Ishikawa (cell line): ENCODE measurements at regions not wholly inside any gene's neighbourhood (a gene's known extent, or its start where the extent isn't known, plus 50 kb on each side); places are given as distances from the start of the nearest gene placed in this dataset.

ENCODE experiments used
- CEBPB ChIP-seq: IDR thresholded peaks from 2 replicates; pipeline ENCODE4 v1.6.1; 2012
- CREB1 ChIP-seq: IDR thresholded peaks from 2 replicates; pipeline ENCODE4 v1.6.1; 2012; ENCODE audit warnings: low read depth
- EGR1 ChIP-seq: IDR thresholded peaks from 2 replicates; pipeline ENCODE4 v1.6.1; 2012
- EP300 ChIP-seq: IDR thresholded peaks from 2 replicates; pipeline ENCODE4 v1.6.1; 2012; ENCODE audit warnings: borderline replicate concordance
- FOXM1 ChIP-seq: IDR thresholded peaks from 2 replicates; pipeline ENCODE4 v1.6.1; 2012; ENCODE audit warnings: low read depth, borderline replicate concordance
- MAX ChIP-seq: IDR thresholded peaks from 2 replicates; pipeline ENCODE4 v1.6.1; 2012
- NFIC ChIP-seq: IDR thresholded peaks from 2 replicates; pipeline ENCODE4 v1.6.1; 2012
- RAD21 ChIP-seq: IDR thresholded peaks from 2 replicates; pipeline ENCODE4 v1.6.1; 2012; ENCODE audit warnings: low read depth
- REST ChIP-seq: IDR thresholded peaks from 2 replicates; pipeline ENCODE4 v1.6.1; 2012; ENCODE audit warnings: low read depth, mild to moderate bottlenecking
- TAF1 ChIP-seq: IDR thresholded peaks from 2 replicates; pipeline ENCODE4 v1.6.1; 2012; ENCODE audit warnings: low read depth, mild to moderate bottlenecking
- TCF12 ChIP-seq: IDR thresholded peaks from 2 replicates; pipeline ENCODE4 v1.6.1; 2012; ENCODE audit warnings: low read depth
- TEAD4 ChIP-seq: IDR thresholded peaks from 2 replicates; pipeline ENCODE4 v1.6.1; 2012
- USF1 ChIP-seq: IDR thresholded peaks from 2 replicates; pipeline ENCODE4 v1.6.1; 2012
- YY1 ChIP-seq: IDR thresholded peaks from 2 replicates; pipeline ENCODE4 v1.6.1; 2012; ENCODE audit warnings: low read depth
- ZBTB7A ChIP-seq: IDR thresholded peaks from 2 replicates; pipeline ENCODE4 v1.6.1; 2012; ENCODE audit warnings: low read depth

- TF ChIP-seq MAX (no peak), USF1 (no peak), RAD21 (no peak), TAF1 (no peak), NFIC (no peak), REST (no peak), TEAD4 (no peak), CEBPB (no peak), TCF12 (no peak), YY1 (no peak), EGR1 (no peak), ZBTB7A (no peak), FOXM1 (no peak), EP300 (no peak), CREB1 (no peak)
These were observed 220.5 kb downstream of the TM9SF2 start for GRCh38 chr13:99721606-99722337.

GRCh38 chr13:99717959-99718674, 216.8 kb downstream of the TM9SF2 start:
- TF ChIP-seq RAD21 = no peak
- no peak for TF ChIP-seq CREB1
- no peak for TF ChIP-seq CEBPB
- TF ChIP-seq MAX = no peak
- no peak for TF ChIP-seq EP300
- no peak for TF ChIP-seq TCF12
- TF ChIP-seq YY1 = no peak
- TF ChIP-seq REST = no peak
- no peak for TF ChIP-seq NFIC
- TF ChIP-seq TEAD4 = no peak
- no peak for TF ChIP-seq TAF1
- no peak for TF ChIP-seq EGR1
- TF ChIP-seq USF1 = no peak
- no peak for TF ChIP-seq FOXM1
- no peak for TF ChIP-seq ZBTB7A

GRCh38 chr13:99709134-99709533, 207.9 kb downstream of the TM9SF2 start:
- no peak for TF ChIP-seq CREB1
- no peak for TF ChIP-seq YY1
- TF ChIP-seq TEAD4 = no peak
- TF ChIP-seq EP300 = no peak
- TF ChIP-seq NFIC = no peak
- no peak for TF ChIP-seq ZBTB7A
- no peak for TF ChIP-seq REST
- no peak for TF ChIP-seq CEBPB
- TF ChIP-seq TCF12 = no peak
- TF ChIP-seq FOXM1 = no peak
- TF ChIP-seq RAD21 = no peak
- TF ChIP-seq EGR1 = no peak
- no peak for TF ChIP-seq USF1
- TF ChIP-seq TAF1 = no peak
- TF ChIP-seq MAX = no peak
